ENCODE measurements at regions not wholly inside any gene's neighbourhood (a gene's known extent, or its start where the extent isn't known, plus 50 kb on each side); places are given as distances from the start of the nearest gene placed in this dataset.
"Not testable (repeated sequence)": the region's sequence is repeated elsewhere in the genome, so short reads cannot be mapped to it uniquely, and the experiment has no call there.

DNA sequence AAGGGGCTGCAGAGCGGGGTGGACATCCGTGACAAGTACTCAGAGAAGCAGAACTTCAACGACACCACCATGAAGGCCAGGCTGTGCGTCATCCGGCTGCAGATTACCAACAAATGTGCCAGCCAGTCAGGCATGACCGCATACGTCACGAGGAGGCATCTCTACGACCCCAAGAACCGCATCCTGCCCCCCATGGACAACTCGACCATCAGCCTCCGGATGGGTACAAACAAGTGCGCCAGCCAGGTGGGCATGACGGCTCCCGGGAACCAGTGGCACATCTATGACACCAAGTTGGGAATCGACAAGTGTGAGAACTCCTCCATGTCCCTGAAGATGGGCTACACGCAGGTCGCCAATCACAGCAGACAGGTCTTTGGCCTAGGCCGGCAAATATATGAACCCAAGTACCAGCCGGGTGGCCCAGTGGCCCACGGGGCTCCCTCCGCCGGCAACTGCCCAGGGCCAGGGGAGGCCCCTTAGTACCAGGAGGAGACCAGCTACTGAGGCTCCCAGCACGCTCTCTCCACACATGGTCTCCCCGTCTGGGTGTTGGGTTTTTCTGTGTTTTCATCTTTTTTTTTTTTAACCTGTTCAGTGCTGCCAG is 133.4 kb upstream of the TEKT4 start:
- not testable (repeated sequence) for DNase-seq

DNA sequence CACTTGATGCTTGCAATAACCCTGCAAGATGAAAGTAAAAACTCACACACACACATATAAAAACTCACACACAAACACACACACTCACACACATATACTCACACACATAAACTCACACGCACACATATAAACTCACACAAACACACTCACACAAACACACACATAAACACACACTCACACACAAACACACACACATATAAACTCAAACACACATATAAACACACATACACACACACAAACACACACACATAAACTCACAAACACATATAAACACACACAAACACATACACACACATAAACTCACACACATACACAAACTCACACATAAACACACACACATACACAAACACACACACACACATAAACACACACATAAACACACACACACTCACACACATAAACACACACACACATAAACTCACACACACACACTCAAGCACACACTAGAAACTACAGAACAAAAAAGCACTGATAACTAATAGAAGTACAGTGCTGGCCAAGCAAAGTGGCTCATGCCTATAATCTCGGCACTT is 117.7 kb upstream of the TEKT4 start:
- no peak for DNase-seq

DNA sequence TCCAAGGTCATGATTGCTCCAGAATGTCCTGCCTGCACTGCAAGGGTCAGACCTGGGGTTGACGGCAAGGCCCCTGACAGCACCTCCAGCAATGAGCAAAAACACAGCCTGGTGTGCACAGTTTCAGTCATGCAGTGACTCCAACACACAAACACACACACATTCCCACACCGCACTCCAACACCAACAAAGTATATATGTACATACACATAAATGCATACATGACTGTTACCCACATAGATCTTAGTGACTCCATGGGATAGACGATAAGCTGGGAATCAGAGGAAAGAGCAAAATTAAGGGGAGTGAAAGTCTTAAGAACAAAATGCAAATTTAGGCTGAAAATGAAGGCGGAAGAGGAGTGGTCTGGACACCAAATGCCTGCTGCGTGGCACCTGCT is 112.7 kb upstream of the TEKT4 start:
- DNase-seq, result no peak

DNA sequence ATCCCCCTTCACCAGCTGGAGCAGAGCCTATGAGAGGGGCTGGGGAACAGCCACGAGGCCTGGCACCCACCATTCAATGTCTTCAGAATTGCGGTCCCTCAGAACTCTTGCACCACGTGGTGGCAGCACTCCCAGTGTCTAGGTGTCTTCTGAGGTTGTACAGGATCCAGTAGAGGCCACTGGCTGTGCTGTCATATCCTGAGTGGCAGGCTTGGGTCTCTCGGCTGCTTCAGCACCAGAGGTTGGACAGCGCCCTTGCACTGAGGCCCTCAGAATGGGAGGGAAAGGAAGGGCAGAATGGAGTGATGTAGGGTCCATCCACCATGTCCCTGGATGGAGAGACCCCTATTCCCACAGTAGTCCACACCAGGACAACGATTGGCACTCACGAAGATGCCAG is 112.0 kb upstream of the TEKT4 start:
- DNase-seq, result peak in 1 of 2 experiments; percentile 19

DNA sequence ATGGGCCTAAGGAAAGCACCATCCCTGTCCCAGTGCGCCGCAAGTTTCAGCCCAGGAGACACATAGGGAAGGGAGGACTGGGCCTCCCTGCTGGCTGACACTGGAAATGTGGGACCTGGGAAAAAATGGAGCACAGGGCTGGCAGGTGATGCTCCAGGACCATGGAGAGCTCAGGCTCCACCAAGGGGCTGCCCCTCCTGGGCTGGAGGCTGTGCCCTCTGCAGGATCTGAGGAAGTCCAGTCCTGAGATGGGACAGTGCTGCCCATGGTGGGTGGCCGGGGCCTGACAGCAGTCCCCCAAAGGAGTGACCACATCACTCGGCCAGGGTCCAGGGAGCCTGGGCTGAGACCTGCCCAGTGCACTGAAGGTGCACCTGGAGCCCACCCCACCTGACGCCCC is 108.6 kb upstream of the TEKT4 start:
- DNase-seq, result no peak

DNA sequence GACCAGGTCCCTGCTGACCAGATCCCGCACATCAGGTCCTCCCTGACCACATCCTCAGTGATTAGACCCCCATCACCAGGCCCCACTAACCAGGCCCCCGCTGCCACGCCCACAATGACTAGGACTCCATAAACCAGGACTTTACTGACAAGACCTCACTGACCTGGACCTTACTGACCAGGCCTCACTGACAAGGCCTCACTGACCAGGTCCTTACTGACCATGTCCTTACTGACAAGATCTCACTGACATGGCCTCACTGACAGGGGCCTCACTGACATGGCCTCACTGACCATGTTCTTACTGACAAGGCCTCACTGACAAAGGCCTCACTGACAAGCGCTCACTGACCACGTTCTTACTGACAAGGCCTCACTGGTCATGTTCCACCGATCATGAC is 107.9 kb upstream of the TEKT4 start:
- no peak for DNase-seq

DNA sequence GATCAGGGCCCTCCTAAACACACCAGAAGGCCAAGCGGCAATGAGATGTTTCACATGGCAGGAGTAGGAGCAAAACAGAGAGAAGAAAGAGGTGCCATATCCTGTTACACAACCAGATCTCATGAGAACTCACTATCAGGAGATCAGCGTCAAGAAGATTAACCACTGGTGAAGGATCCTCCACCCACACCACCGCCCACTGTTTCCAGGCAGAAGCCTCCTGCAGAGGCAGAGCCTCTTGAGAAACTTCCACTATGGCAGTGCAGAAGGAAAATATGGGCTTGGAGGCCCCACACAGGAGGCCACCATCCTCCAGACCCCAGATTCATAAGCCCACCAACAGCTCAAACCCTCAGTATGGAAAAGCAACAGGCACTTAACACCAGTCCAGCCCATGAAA is 106.9 kb upstream of the TEKT4 start:
- not testable (repeated sequence) for DNase-seq

GRCh38 chr2:94767336-94767735 is 103.9 kb upstream of the TEKT4 start:
- DNase-seq, result no peak

GRCh38 chr2:94769733-94770132 is 101.5 kb upstream of the TEKT4 start:
- no peak for DNase-seq

- DNase-seq, result no peak
Measured at GRCh38 chr2:94774851-94775250, 96.4 kb upstream of the TEKT4 start.

GRCh38 chr2:94776036-94776435 is 95.2 kb upstream of the TEKT4 start:
- no peak for DNase-seq

- not testable (repeated sequence) for DNase-seq
Measured at GRCh38 chr2:94785105-94785504, 86.1 kb upstream of the TEKT4 start.

DNA sequence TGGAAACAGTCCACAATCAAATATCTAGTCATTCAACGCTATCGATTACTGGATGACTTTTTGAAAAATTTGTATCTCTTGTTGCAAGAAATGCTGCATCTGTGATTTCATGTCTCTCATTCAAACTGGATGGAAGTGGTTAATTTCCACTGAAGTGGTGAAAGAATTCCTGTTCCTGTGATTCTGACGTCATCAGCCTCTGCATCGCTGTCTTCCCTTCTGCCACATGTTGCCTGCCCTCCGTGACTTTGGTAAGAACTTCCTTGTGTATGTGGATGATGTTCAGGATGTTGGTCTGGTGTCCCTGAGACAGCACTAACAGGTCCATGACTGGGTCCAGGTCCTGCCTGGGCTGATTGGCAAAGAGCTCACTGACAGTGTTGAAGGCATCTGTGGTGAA is 84.8 kb upstream of the TEKT4 start:
- not testable (repeated sequence) for DNase-seq

GRCh38 chr2:94790169-94790568 is 81.1 kb upstream of the TEKT4 start:
- not testable (repeated sequence) for DNase-seq

GRCh38 chr2:94797235-94797634 is 74.0 kb upstream of the TEKT4 start:
- DNase-seq, result peak in 1 of 2 experiments; percentile 36

Measured in NCI-H526 (cell line).